Medulla oblongata (tissue), 1 donor: ENCODE measurements at regions not wholly inside any gene's neighbourhood (a gene's known extent, or its start where the extent isn't known, plus 50 kb on each side); places are given as distances from the start of the nearest gene placed in this dataset.
"Not testable (repeated sequence)": the region's sequence is repeated elsewhere in the genome, so short reads cannot be mapped to it uniquely, and the experiment has no call there.

Experiments
- DNase-seq: peaks from one replicate; pipeline ENCODE4 v3.0.0-alpha.2; 2015; ENCODE audit errors: extremely low spot score

DNA sequence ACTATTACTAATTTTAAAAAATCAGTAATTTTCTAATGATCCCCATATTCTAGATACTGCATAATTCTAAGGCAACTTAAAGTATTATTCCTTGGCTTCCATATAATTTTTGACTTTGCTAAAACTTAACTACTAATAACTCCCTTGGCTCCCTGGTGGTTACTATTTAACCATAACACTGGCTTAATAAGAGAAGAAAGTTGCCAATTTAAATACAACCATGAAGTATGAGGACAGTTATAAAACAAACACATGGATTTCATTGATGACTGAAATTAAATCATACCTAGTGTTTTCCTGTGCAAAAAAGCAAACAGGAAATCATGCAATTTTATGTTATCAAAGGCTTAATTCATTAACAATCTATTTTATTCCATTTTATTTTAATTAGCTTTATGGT lies 1073.9 kb downstream of the GRM8 start:
- DNase-seq, result no peak

DNA sequence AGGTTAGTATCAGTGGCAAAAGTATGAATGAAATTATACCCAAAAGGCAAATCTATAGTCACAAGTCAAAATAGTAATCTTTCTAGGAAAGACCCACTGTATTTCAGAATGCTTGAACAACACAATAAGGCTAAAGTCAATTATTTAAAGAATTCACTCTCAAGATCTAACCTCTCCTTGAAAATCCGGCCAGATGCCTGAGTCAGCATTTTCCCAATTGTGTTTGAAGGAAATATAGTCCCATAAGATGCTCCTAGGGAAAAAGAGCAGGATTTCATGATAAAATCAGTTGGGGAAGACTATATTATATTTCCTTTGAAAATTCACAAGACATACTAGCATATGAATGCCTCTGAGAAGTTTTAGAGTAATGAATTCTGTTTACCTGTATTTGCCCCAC lies 1075.0 kb downstream of the GRM8 start:
- no peak for DNase-seq

- no peak for DNase-seq
Measured at GRCh38 chr7:126166645-126167044, 1086.1 kb downstream of the GRM8 start.

GRCh38 chr7:126163647-126164046 lies 1089.1 kb downstream of the GRM8 start:
- no peak for DNase-seq

- no peak for DNase-seq
Measured at GRCh38 chr7:126157391-126157790, 1095.3 kb downstream of the GRM8 start.

GRCh38 chr7:126150278-126150958 lies 1102.3 kb downstream of the GRM8 start:
- DNase-seq, result no peak

- no peak for DNase-seq
Measured at GRCh38 chr7:126140858-126141466, 1111.8 kb downstream of the GRM8 start.

DNA sequence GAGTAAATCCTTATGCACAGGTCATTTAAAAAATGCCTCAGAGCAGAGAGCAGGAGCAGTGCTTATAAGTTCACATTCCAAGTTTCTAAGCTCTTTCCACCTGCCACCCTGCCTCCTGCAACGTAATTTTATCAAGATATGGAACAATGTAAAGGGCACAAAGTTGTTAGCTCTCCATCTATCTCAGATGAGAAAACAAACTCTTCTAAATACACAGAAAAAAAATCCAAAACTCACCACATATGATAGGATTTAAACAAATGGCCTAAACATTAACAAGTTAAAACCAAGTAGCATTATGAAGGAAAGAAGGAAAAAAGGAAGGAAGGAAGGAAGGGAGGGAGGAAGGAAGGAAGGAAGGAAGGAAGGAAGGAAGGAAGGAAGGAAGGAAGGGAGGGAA lies 1132.8 kb downstream of the GRM8 start:
- no peak for DNase-seq

- no peak for DNase-seq
Measured at GRCh38 chr7:126103582-126103981, 1149.2 kb downstream of the GRM8 start.

DNA sequence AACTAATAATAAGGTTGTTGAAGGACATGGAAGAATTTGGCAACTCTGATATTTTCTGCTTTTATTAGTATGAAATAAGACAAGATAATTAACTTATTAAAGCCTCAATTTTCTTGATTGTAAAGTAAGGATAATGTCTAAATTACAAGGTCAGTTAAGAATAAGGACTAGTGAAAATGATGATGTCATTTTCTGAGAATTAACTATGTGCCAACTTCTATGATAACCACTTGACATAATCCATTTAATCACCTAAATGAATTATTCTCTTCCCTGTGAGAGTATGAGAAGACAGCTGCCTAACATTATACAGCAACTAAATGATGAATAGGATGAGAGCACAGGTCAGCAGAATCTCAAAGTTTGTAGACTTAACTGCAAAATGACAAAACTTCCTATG lies 1153.4 kb upstream of the POT1 start:
- no peak for DNase-seq

DNA sequence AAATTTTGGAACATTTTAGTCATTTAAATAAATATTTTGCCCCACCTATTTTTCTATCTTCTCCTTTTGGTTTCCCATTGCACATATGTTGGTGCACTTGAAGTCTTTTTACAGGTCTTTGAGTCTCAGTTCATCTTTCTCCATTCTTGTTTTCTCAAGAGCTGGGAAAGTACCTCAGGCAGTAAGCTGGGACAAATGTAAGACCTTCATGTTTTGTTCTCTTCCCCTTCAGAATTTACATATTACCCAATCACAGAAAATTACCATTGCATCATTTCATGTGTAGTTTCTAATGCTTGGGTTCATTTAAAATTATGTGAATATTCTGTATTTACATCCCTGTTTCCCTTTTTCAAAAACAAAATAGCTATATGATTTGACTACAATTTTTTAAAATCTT lies 1150.0 kb upstream of the POT1 start:
- DNase-seq, result no peak

- DNase-seq, result no peak
Measured at GRCh38 chr7:126079151-126079550, 1149.5 kb upstream of the POT1 start.

- DNase-seq, result no peak
Measured at GRCh38 chr7:126065766-126066165, 1136.1 kb upstream of the POT1 start.

DNA sequence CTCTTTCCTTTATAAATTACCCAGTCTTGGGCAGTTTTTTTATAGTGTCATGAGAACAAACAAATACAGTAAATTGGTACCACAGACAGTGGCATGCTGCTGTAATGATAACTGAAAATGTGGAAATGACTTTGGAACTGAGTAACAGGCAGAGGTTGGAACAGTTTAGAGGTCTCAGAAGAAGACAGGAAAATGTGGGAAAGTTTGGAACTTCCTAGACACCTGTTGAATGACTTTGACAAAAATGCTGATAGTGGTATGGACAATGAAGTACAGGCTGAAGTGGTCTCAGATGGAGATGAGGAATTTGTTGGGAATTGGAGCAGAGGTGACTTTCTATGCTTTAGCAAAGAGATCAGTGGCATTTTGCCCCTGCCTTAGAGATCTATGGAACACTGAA lies 1128.4 kb upstream of the POT1 start:
- DNase-seq, result no peak

GRCh38 chr7:126056613-126057012 lies 1127.0 kb upstream of the POT1 start:
- DNase-seq, result not testable (repeated sequence)

DNA sequence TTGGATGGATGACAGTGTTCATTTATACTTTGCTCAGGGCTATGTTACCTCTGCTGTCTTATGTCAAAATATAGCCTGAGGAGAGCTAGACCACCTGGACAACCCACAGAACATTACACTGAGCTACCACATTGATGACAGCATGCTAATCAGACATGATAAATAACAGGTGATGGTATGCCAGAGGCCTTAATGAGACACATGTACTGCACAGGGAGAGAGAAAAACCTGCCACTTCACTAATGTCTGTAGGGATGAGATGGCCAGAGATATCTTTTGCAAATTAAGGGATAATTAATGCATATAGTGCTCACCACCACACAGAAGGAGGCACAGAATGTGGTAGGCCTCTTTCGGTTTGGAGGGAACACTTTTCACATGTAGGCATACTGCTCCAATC lies 1122.6 kb upstream of the POT1 start:
- no peak for DNase-seq

GRCh38 chr7:126044662-126045061 lies 1115.0 kb upstream of the POT1 start:
- no peak for DNase-seq

GRCh38 chr7:126041472-126041871 lies 1111.8 kb upstream of the POT1 start:
- no peak for DNase-seq

- no peak for DNase-seq
Measured at GRCh38 chr7:126040114-126041045, 1110.8 kb upstream of the POT1 start.

DNA sequence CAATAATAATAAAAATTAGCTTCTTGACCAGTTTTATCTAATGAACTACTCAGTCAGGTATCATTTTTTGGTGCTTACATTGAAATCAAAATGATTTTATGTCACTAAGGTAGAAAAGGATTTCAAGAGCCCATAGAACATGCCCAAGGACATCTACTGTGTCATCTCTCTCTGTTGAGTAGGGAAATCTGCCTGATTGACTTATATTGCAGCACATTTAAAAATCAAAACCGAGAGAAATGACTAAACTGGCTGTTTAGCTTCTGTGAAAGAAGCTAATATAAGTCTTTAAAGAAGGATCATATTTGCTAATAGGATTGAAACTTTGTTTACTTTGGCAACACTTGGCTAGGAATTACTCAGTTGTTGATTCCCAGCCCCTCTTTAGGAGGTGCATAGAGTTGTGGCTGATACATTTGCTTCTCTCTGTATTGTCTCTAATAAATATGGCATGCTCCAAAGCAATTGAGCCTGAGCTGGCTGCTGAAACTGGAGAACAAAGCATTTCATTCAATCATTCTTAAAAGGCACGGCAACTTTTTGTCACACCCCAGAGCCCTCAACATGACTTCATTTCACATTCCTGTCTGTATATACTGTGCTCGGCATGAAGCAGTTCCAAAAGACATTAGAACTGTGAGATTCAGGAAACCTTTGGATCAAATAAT lies 1096.9 kb upstream of the POT1 start:
- no peak for DNase-seq

- DNase-seq, result no peak
Measured at GRCh38 chr7:126022452-126022851, 1092.8 kb upstream of the POT1 start.

GRCh38 chr7:126016722-126017121 lies 1087.1 kb upstream of the POT1 start:
- no peak for DNase-seq
